Activated CD4-positive, CD25-positive, alpha-beta regulatory T cell treated with anti-CD3 and anti-CD28 coated beads, Interleukin-2, amount 50 U/mL, for 72 hours (primary cell): ENCODE measurements at regions not wholly inside any gene's neighbourhood (a gene's known extent, or its start where the extent isn't known, plus 50 kb on each side); places are given as distances from the start of the nearest gene placed in this dataset.

Experiments used
- DNase-seq: peaks from one replicate; pipeline ENCODE4 v3.0.0; 2021

GRCh38 chr5:124252191-124252638, 494.2 kb downstream of the ZNF608 start:
- DNase-seq, result no peak

GRCh38 chr5:124245276-124245675, 501.2 kb downstream of the ZNF608 start:
- no peak for DNase-seq

GRCh38 chr5:124240732-124241131, 505.7 kb downstream of the ZNF608 start:
- DNase-seq, result no peak

DNA sequence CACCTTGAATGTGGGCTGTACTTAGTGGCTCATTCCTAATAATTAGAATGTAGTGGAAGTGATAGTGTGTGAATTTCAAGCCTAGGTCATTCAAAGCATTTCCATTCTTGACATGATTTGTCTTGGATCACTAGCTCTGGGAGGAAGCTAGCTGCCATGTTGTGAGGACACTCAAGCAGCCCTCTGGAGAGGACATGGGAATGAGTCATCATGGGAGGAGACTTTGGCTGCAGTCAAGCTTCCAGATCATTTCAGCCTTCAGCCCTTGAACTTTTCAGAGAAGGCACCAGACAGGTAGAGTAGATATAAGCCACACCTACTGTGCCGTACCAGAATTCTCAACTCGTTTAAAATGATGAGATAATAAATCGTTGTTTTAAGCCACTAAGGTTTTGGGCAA, 506.9 kb downstream of the ZNF608 start:
- no peak for DNase-seq

- DNase-seq, result no peak
Observed at GRCh38 chr5:124238350-124238749, 508.1 kb downstream of the ZNF608 start.

- DNase-seq, result no peak
Observed at GRCh38 chr5:124237206-124237695, 509.2 kb downstream of the ZNF608 start.

GRCh38 chr5:124236361-124237205, 509.9 kb downstream of the ZNF608 start:
- DNase-seq, result no peak

DNA sequence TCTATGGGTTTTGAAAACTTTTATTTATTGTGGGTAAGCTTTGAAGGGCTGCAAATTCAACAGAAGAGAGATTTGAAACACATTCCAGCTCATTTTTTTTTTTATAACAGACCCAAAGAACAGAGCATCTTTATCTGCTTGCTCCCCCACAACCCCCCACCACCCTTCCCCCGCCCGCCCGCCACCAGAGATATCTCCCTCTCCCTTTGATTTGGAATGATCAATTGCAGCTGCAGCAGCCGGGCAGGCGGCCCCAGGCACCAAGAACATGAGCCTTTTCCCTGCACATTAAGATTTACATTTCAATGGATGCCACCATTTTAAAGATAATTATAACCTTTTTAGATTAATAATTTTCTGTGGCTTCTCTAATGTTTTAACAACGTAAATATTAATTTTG, 510.9 kb downstream of the ZNF608 start:
- no peak for DNase-seq

GRCh38 chr5:124234770-124235562, 511.5 kb downstream of the ZNF608 start:
- DNase-seq, result no peak

GRCh38 chr5:124234022-124234769, 512.2 kb downstream of the ZNF608 start:
- DNase-seq, result no peak

DNA sequence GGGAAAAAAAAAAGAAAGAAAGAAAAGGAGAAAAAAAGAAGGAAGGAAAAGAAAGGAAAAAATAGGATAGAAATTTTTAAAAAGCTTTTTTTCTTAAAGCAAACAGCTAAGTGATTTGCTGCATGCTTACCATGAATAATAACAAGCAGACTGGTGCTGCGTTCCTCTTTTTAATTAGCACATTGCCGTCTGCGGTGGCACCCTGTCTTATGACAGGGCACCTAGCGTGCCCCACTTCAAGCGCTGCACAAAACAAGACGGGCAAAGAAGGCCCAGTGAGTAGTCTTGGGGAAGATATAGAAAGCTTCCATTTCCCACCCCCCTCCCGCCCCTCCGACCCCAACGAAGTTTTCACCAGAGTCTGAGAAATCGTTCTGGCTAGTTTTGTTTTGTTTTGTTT, 513.9 kb downstream of the ZNF608 start:
- DNase-seq, result no peak

- DNase-seq, result no peak
Observed at GRCh38 chr5:124231802-124232201, 514.6 kb downstream of the ZNF608 start.

- no peak for DNase-seq
Observed at GRCh38 chr5:124231230-124231629, 515.2 kb downstream of the ZNF608 start.

- no peak for DNase-seq
Observed at GRCh38 chr5:124230456-124230855, 516.0 kb downstream of the ZNF608 start.

DNA sequence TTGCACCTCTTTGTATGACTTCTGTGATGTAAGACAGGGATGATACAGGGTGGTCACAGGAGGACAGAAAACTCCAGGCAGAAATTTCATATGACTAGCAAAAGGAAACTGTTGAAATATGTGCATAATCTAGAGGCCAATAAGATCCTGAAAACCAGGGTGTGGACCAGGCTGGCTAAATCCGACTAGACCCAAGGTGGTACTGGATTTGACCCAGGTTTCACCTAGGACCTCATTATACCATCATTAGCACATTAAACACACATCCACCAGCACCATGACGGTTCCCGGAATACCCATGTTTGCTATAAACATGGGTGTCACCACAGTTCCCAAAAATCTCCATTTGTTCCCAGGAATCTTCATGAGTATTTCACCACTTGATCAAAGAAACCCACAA, 517.1 kb downstream of the ZNF608 start:
- DNase-seq, result no peak

GRCh38 chr5:124227914-124228313, 518.5 kb downstream of the ZNF608 start:
- DNase-seq, result no peak

GRCh38 chr5:124220418-124220817, 526.0 kb downstream of the ZNF608 start:
- no peak for DNase-seq

DNA sequence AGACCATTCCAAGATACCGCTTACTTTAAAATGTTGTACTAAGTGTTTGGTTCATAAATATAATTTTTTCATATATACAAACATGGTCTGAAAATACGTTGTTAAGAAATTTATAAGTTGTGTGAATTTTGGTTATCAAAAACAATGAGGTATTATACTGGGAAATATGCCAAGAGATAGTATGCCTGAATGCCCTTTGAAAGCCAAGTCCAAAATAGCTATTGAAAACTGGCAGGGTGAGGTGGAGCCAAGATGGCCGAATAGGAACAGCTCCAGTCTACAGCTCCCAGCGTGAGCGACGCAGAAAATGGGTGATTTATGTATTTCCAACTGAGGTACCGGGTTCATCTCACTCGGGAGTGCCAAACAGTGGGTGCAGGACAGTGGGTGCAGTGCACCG, 533.5 kb downstream of the ZNF608 start:
- no peak for DNase-seq

- DNase-seq, result no peak
Observed at GRCh38 chr5:124210111-124210910, 536.1 kb downstream of the ZNF608 start.

DNA sequence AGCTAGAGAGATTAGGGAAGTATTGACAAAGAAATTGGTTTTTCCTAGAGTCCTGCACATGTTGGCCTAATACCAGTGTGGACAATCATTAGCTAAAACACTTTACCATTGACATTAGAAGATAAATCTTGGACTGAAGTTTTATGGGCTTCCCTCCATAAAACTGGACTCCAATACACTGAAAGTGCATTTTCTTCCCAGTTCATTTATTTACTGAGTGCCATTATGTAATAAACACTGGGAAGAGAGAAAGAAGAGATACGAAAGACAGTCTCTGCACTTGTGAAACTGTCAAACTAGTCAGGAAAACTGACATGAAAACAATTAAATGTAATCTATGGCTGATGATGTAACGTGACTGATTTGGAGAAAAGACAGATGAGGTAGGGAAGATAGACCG, 539.3 kb downstream of the ZNF608 start:
- no peak for DNase-seq

DNA sequence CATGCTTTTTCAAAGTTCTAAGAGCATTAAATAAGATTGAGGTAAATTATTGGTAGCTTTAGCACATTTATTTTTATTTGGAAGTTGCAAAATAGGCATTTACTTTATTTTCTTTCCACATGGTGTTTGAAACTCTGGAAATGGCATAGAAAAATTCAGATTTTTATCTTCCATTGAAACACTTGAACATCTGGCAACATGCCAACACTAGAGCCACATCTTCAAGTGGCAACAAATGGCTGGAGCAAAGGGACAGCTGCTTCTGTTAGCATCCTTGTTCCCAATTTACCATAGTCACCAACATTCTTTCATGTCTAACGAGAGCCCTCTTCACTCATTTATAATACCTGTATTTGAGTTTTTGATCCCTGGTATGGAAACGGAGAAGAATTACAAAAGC, 539.9 kb downstream of the ZNF608 start:
- no peak for DNase-seq

- no peak for DNase-seq
Observed at GRCh38 chr5:124203303-124203702, 543.1 kb downstream of the ZNF608 start.
